RCC 7860 (cell line): ENCODE measurements at regions not wholly inside any gene's neighbourhood (a gene's known extent, or its start where the extent isn't known, plus 50 kb on each side); places are given as distances from the start of the nearest gene placed in this dataset.
"Not testable (repeated sequence)": the region's sequence is repeated elsewhere in the genome, so short reads cannot be mapped to it uniquely, and the experiment has no call there.

Experiments used
- DNase-seq: peaks from one replicate; pipeline ENCODE4 v3.0.0-alpha.2; 2015; ENCODE audit warnings: low spot score
- FAIRE-seq: peaks from 2 replicates; lab custom pipeline; 2012; peaks lifted over from hg19 to GRCh38; lab: Jason Lieb, UNC

- DNase-seq, FAIRE-seq: not testable (repeated sequence)
These were observed 52.4 kb upstream of the EHHADH start for GRCh38 chr3:185306286-185306685.

GRCh38 chr3:185306847-185307246, 53.0 kb upstream of the EHHADH start:
- no peak for DNase-seq
- FAIRE-seq, result no peak

- FAIRE-seq (no peak), DNase-seq (peak; percentile 50)
These were observed 54.4 kb upstream of the EHHADH start for GRCh38 chr3:185308126-185308754.

GRCh38 chr3:185309302-185309701, 53.6 kb upstream of the MAP3K13 start:
- FAIRE-seq (no peak), DNase-seq (no peak)

GRCh38 chr3:185309795-185310194, 53.1 kb upstream of the MAP3K13 start:
- FAIRE-seq (no peak), DNase-seq (no peak)

GRCh38 chr3:185311991-185312390, 50.9 kb upstream of the MAP3K13 start:
- FAIRE-seq, result no peak
- DNase-seq, result no peak
